ENCODE measurements at regions not wholly inside any gene's neighbourhood (a gene's known extent, or its start where the extent isn't known, plus 50 kb on each side); places are given as distances from the start of the nearest gene placed in this dataset.

DNA sequence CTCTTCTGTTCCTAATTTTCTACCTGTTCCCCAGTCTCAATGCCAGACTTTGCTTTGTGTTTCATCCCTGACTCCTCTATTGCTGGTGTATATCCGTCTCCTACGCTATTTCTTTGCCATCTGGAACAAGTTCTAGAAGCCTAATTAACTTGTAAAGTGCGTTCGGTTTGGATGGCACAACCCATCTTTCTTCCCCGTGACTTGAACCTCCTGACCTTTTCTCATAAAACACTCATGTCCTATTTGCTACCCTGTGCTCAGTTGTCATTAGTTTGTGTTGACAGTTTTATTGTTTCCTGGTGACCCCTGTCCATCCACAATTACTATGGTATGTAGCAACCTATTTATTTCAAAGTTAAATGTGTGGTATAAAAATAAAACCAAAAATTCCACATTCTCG, 323.5 kb downstream of the TLE4 start:
- H4K20me1 ChIP-seq (ENCODE audit: insufficient read depth, low read length, poor library complexity, severe bottlenecking): no peaks in the 10 kb centered on the region
- H3K4me3 ChIP-seq (ENCODE audit: low read length, poor library complexity, severe bottlenecking): no peak overlapping the region
- H3K79me2 ChIP-seq (ENCODE audit: insufficient read depth, low read length): no peaks in the 10 kb centered on the region
- H3K4me2 ChIP-seq (ENCODE audit: low read depth, low read length, poor library complexity, severe bottlenecking): no peak overlapping the region
- H3K4me1 ChIP-seq (ENCODE audit: insufficient read depth, low read length, poor library complexity, severe bottlenecking): peaks cover 24% of the 10 kb centered on the region
- TF ChIP-seq, protein P1, sequence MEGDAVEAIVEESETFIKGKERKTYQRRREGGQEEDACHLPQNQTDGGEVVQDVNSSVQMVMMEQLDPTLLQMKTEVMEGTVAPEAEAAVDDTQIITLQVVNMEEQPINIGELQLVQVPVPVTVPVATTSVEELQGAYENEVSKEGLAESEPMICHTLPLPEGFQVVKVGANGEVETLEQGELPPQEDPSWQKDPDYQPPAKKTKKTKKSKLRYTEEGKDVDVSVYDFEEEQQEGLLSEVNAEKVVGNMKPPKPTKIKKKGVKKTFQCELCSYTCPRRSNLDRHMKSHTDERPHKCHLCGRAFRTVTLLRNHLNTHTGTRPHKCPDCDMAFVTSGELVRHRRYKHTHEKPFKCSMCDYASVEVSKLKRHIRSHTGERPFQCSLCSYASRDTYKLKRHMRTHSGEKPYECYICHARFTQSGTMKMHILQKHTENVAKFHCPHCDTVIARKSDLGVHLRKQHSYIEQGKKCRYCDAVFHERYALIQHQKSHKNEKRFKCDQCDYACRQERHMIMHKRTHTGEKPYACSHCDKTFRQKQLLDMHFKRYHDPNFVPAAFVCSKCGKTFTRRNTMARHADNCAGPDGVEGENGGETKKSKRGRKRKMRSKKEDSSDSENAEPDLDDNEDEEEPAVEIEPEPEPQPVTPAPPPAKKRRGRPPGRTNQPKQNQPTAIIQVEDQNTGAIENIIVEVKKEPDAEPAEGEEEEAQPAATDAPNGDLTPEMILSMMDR (conservative IDR thresholded peaks at IDR 0.05; ENCODE audit: low read length): no peak
- no peaks in the 10 kb centered on the region for H3K9me3 ChIP-seq (ENCODE audit: insufficient read depth, low read depth, low read length)
- no peak overlapping the region for H3K9ac ChIP-seq (ENCODE audit: low read depth, low read length, poor library complexity, severe bottlenecking)
- H2AFZ ChIP-seq (ENCODE audit: low read length): no peak overlapping the region
- H3F3A ChIP-seq (ENCODE audit: low read depth): no peaks in the 10 kb centered on the region
- H3K9me2 ChIP-seq (replicated peaks; ENCODE audit: low read depth, low read length): no peaks in the 10 kb centered on the region
- no peaks in the 10 kb centered on the region for H3K36me3 ChIP-seq (ENCODE audit: insufficient read depth, low read length)
- no peaks in the 10 kb centered on the region for H3K27me3 ChIP-seq (ENCODE audit: insufficient read depth, low read length, poor library complexity, severe bottlenecking)

GRCh38 chr9:79889369-79889768, 317.6 kb downstream of the TLE4 start:
- Histone ChIP-seq H3K36me3 (ENCODE audit: insufficient read depth, low read length) (no peaks in the 10 kb centered on the region), H3K4me2 (ENCODE audit: low read depth, low read length, poor library complexity, severe bottlenecking) (no peak overlapping the region), H3K9me3 (ENCODE audit: insufficient read depth, low read depth, low read length) (no peaks in the 10 kb centered on the region), H3K4me3 (ENCODE audit: low read length, poor library complexity, severe bottlenecking) (no peak overlapping the region), H4K20me1 (ENCODE audit: insufficient read depth, low read length, poor library complexity, severe bottlenecking) (no peaks in the 10 kb centered on the region), H2AFZ (ENCODE audit: low read length) (no peak overlapping the region; the same call in 1 of the 2 replicates), H3K27me3 (ENCODE audit: insufficient read depth, low read length, poor library complexity, severe bottlenecking) (no peaks in the 10 kb centered on the region), H3K9ac (ENCODE audit: low read depth, low read length, poor library complexity, severe bottlenecking) (no peak overlapping the region), H3K9me2 (replicated peaks; ENCODE audit: low read depth, low read length) (no peaks in the 10 kb centered on the region), H3K4me1 (ENCODE audit: insufficient read depth, low read length, poor library complexity, severe bottlenecking) (peaks cover 45% of the 10 kb centered on the region), H3F3A (ENCODE audit: low read depth) (no peaks in the 10 kb centered on the region), H3K79me2 (ENCODE audit: insufficient read depth, low read length) (no peaks in the 10 kb centered on the region)
- TF ChIP-seq, protein P1 (conservative IDR thresholded peaks at IDR 0.05; ENCODE audit: low read length): no peak
- no peak for TF ChIP-seq EZH2phosphoT487 (IDR thresholded peaks at IDR 0.05; ENCODE audit: borderline replicate concordance)

DNA sequence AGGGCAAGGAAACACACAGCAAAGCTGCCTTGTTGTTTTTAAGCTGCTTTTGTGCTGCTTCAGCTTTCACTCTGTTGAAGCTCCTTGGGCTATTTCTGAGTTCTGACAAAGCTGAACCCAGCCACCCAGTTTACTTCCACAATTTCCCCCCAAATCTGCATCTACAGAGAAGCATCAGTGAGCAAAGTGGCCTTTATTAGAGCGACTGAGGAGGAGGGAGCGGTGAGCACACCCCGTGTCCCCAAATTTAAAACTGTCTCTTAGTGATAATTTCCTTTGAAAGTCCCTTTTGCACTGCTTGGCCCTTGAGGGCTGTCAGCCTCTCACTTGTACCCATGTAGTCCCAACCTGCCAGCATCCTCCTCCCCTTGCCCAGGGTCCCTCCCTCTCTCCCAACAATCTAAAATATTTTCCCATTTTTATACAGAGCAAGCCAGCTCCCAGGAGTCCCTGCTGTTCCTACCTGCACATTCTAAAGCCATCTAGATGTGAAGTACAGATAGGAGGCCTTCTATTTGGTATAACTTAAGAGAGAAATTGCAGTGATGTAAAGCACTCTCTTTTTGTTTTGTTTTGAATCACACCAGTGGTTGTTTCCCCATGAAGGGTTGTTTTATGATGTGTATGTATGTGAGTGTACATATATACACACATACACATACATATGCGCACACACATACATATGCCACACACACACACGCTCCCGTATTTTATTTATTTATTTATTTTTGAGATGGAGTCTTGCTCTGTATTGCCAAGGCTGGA, 313.5 kb downstream of the TLE4 start:
- peaks cover 77% of the 10 kb centered on the region for H3K4me1 ChIP-seq (ENCODE audit: insufficient read depth, low read length, poor library complexity, severe bottlenecking)
- peak overlapping the region; percentile 4; the same call in 1 of the 2 replicates for H2AFZ ChIP-seq (ENCODE audit: low read length)
- H3K9ac ChIP-seq (ENCODE audit: low read depth, low read length, poor library complexity, severe bottlenecking): peak overlapping the region; percentile 70
- no peaks in the 10 kb centered on the region for H3K9me2 ChIP-seq (replicated peaks; ENCODE audit: low read depth, low read length)
- peak overlapping the region; percentile 86 for H3K4me2 ChIP-seq (ENCODE audit: low read depth, low read length, poor library complexity, severe bottlenecking)
- no peaks in the 10 kb centered on the region for H4K20me1 ChIP-seq (ENCODE audit: insufficient read depth, low read length, poor library complexity, severe bottlenecking)
- no peaks in the 10 kb centered on the region for H3K79me2 ChIP-seq (ENCODE audit: insufficient read depth, low read length)
- no peaks in the 10 kb centered on the region for H3K27me3 ChIP-seq (ENCODE audit: insufficient read depth, low read length, poor library complexity, severe bottlenecking)
- H3F3A ChIP-seq (ENCODE audit: low read depth): peaks cover 4% of the 10 kb centered on the region; the same call in 1 of the 2 replicates
- H3K9me3 ChIP-seq (ENCODE audit: insufficient read depth, low read depth, low read length): no peaks in the 10 kb centered on the region
- TF ChIP-seq, protein P1 (conservative IDR thresholded peaks at IDR 0.05; ENCODE audit: low read length): no peak
- no peak for TF ChIP-seq EZH2phosphoT487 (IDR thresholded peaks at IDR 0.05; ENCODE audit: borderline replicate concordance)
- H3K36me3 ChIP-seq (ENCODE audit: insufficient read depth, low read length): no peaks in the 10 kb centered on the region
- no peak overlapping the region for H3K4me3 ChIP-seq (ENCODE audit: low read length, poor library complexity, severe bottlenecking)

All from Loucy (cell line).